SK-N-SH treated with all-trans-retinoic acid at 6 μM for 48 hours (cell line): ENCODE measurements at regions not wholly inside any gene's neighbourhood (a gene's known extent, or its start where the extent isn't known, plus 50 kb on each side); places are given as distances from the start of the nearest gene placed in this dataset.

Experiments
- ARNTL ChIP-seq: fragments of 450-650 bp; formaldehyde crosslinking; IDR thresholded peaks from 2 replicates; pipeline ENCODE4 v1.5.0; 2020; ENCODE audit warnings: low read depth, mild to moderate bottlenecking, moderate library complexity, borderline replicate concordance
- BACH2 ChIP-seq: fragments of 250-450 bp; sonication (Bioruptor Pico); IDR thresholded peaks from 2 replicates; pipeline ENCODE4 v1.9.0; 2021; ENCODE audit warnings: mild to moderate bottlenecking, borderline replicate concordance
- ESRRG ChIP-seq: fragments of 250-450 bp; sonication (Bioruptor Pico); IDR thresholded peaks from 2 replicates; pipeline ENCODE4 v1.6.1; 2021; ENCODE audit warnings: mild to moderate bottlenecking
- GLIS3 ChIP-seq: fragments of 250-450 bp; sonication (Bioruptor Pico); IDR thresholded peaks from 2 replicates; pipeline ENCODE4 v1.5.0; 2020; ENCODE audit warnings: mild to moderate bottlenecking, moderate library complexity
- PPARA ChIP-seq: fragments of 250-450 bp; sonication (Bioruptor Pico); IDR thresholded peaks from 2 replicates; pipeline ENCODE4 v1.5.0; 2020; ENCODE audit warnings: mild to moderate bottlenecking, borderline replicate concordance
- RARB ChIP-seq: fragments of 250-450 bp; sonication (Bioruptor Pico); IDR thresholded peaks from 2 replicates; pipeline ENCODE4 v1.8.0; 2021; ENCODE audit warnings: mild to moderate bottlenecking, moderate library complexity
- ZC3H10 ChIP-seq: fragments of 250-450 bp; sonication (Bioruptor Pico); IDR thresholded peaks from 2 replicates; pipeline ENCODE4 v1.5.1; 2021; ENCODE audit warnings: mild to moderate bottlenecking, moderate library complexity
- ZFP3 ChIP-seq: fragments of 250-450 bp; sonication (Bioruptor Pico); IDR thresholded peaks from 2 replicates; pipeline ENCODE4 v1.5.0; 2020; ENCODE audit warnings: mild to moderate bottlenecking, moderate library complexity
- ZNF565 ChIP-seq: fragments of 450-650 bp; formaldehyde crosslinking; conservative IDR thresholded peaks from 2 replicates; pipeline ENCODE4 v1.5.0; 2020; ENCODE audit warnings: low read depth, mild to moderate bottlenecking, moderate library complexity
- TF ChIP-seq, protein P1 (sequence below): fragments of 250-450 bp; sonication (Bioruptor Pico); IDR thresholded peaks from 2 replicates; pipeline ENCODE4 v1.8.0; 2020; ENCODE audit warnings: mild to moderate bottlenecking, moderate library complexity, borderline replicate concordance
- TF ChIP-seq, protein P2 (sequence below): fragments of 250-450 bp; sonication (Bioruptor Pico); IDR thresholded peaks from 2 replicates; pipeline ENCODE4 v1.8.0; 2021; ENCODE audit warnings: low read depth, mild to moderate bottlenecking, moderate library complexity, borderline replicate concordance
- TF ChIP-seq, protein P3 (sequence below): fragments of 250-450 bp; sonication (Bioruptor Pico); IDR thresholded peaks from 2 replicates; pipeline ENCODE4 v1.5.0; 2020; ENCODE audit warnings: mild to moderate bottlenecking, moderate library complexity

DNA sequence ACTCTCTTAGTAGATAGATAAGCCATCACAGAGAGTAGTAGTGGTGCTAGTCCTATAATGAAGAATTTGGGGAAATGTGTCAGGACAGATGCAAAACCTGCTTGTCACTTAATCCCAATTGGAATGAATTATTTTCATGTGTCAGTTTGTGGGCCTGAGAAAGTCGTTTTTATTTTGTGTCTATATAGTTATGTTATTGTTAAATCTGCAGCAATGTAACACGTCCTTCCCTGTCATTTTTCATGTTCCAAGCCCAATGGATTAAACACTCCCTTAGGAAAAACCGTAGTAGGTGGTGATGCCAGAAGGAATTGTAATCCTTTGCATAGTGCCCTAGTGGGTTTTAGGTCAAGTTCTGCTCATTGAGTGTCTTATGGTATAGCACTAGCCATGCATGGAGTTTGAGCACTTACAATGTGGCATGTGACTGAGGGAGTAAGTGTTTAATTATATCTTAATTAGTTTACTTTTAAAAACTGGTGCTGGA, 105.9 kb upstream of the PRSS16 start:
- TF ChIP-seq ZC3H10 (CRISPR knock-in tag) = no peak
- TF ChIP-seq, protein P1, sequence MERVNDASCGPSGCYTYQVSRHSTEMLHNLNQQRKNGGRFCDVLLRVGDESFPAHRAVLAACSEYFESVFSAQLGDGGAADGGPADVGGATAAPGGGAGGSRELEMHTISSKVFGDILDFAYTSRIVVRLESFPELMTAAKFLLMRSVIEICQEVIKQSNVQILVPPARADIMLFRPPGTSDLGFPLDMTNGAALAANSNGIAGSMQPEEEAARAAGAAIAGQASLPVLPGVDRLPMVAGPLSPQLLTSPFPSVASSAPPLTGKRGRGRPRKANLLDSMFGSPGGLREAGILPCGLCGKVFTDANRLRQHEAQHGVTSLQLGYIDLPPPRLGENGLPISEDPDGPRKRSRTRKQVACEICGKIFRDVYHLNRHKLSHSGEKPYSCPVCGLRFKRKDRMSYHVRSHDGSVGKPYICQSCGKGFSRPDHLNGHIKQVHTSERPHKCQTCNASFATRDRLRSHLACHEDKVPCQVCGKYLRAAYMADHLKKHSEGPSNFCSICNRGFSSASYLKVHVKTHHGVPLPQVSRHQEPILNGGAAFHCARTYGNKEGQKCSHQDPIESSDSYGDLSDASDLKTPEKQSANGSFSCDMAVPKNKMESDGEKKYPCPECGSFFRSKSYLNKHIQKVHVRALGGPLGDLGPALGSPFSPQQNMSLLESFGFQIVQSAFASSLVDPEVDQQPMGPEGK = no peak
- no peak for TF ChIP-seq RARB (CRISPR knock-in tag)
- TF ChIP-seq, protein P2, sequence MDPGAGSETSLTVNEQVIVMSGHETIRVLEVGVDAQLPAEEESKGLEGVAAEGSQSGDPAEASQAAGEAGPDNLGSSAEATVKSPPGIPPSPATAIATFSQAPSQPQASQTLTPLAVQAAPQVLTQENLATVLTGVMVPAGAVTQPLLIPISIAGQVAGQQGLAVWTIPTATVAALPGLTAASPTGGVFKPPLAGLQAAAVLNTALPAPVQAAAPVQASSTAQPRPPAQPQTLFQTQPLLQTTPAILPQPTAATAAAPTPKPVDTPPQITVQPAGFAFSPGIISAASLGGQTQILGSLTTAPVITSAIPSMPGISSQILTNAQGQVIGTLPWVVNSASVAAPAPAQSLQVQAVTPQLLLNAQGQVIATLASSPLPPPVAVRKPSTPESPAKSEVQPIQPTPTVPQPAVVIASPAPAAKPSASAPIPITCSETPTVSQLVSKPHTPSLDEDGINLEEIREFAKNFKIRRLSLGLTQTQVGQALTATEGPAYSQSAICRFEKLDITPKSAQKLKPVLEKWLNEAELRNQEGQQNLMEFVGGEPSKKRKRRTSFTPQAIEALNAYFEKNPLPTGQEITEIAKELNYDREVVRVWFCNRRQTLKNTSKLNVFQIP (CRISPR knock-in tag) = no peak
- TF ChIP-seq PPARA (CRISPR knock-in tag) = no peak
- no peak for TF ChIP-seq ZFP3 (CRISPR knock-in tag)
- TF ChIP-seq ESRRG = no peak
- no peak for TF ChIP-seq ARNTL
- TF ChIP-seq BACH2 = no peak
- TF ChIP-seq, protein P3, sequence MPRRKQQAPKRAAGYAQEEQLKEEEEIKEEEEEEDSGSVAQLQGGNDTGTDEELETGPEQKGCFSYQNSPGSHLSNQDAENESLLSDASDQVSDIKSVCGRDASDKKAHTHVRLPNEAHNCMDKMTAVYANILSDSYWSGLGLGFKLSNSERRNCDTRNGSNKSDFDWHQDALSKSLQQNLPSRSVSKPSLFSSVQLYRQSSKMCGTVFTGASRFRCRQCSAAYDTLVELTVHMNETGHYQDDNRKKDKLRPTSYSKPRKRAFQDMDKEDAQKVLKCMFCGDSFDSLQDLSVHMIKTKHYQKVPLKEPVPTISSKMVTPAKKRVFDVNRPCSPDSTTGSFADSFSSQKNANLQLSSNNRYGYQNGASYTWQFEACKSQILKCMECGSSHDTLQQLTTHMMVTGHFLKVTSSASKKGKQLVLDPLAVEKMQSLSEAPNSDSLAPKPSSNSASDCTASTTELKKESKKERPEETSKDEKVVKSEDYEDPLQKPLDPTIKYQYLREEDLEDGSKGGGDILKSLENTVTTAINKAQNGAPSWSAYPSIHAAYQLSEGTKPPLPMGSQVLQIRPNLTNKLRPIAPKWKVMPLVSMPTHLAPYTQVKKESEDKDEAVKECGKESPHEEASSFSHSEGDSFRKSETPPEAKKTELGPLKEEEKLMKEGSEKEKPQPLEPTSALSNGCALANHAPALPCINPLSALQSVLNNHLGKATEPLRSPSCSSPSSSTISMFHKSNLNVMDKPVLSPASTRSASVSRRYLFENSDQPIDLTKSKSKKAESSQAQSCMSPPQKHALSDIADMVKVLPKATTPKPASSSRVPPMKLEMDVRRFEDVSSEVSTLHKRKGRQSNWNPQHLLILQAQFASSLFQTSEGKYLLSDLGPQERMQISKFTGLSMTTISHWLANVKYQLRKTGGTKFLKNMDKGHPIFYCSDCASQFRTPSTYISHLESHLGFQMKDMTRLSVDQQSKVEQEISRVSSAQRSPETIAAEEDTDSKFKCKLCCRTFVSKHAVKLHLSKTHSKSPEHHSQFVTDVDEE = no peak
- no peak for TF ChIP-seq GLIS3
- TF ChIP-seq ZNF565 = no peak
